Kidney glomerular epithelial cell (primary cell): ENCODE measurements at regions not wholly inside any gene's neighbourhood (a gene's known extent, or its start where the extent isn't known, plus 50 kb on each side); places are given as distances from the start of the nearest gene placed in this dataset.

Source experiments
- DNase-seq: peaks from one replicate; lab custom pipeline; 2025; lab: John Stamatoyannopoulos, UW

DNA sequence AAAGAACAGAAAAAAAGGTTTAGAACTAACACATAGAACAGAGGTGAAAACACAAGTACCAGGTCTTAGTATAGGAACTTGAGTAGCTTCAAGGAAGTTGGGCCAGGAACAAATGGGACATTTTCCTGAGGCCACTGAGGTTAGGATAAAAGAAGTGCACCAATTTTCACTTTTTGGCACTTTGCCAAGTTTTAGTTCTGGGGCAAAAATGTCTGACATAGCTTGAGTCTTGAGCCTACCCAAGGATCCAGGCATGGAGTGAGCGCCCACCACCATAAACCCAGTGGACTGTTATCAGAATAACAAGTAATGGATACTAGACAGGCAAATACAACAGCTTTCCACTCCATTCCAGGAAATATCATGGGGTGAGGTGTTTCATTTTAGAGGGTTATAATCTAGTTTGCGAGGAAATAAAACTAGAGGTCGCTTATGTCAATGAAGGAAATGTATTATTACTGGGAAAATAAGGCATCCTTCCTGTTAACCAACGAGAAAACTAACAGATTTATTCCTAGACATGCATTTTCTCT is 199.7 kb upstream of the HMGA2 start:
- no peak for DNase-seq

DNA sequence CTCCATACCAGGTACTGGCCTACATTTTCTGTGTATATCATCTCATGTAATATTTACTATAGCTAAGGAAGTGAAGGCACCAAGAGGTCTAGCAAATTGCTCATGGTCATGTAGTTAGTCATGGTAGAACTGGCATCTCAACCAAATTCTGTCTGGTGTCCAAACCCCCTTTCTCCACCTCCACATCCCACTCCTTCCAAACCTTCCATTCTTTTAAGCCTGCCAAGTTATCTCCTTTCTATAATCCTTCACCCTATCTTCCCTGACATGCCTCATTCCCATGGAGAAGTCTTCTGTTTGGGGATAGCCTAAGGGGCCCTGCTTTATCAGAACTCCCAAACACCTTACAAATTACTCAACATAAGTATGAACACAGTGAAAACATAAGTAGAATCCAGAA is 196.2 kb upstream of the HMGA2 start:
- DNase-seq = no peak

DNA sequence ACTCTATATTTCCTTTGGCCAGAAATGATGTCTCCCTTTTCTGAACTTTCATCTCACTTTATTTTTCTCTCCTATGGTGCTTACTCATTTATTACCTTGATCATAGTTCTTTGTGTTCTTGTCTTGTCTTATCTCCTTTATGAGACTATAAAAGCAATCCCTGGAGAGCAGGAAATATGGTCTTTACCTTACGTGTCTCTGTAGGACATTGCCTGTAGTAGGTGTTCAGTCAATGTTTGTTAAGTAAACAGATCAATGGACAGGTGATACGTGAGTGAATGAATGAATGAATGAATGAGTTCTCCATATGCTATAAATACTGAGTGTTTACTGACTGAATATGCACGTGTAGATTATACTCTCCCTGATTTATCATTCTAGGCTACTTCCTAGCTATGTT is 193.7 kb upstream of the HMGA2 start:
- DNase-seq = no peak

DNA sequence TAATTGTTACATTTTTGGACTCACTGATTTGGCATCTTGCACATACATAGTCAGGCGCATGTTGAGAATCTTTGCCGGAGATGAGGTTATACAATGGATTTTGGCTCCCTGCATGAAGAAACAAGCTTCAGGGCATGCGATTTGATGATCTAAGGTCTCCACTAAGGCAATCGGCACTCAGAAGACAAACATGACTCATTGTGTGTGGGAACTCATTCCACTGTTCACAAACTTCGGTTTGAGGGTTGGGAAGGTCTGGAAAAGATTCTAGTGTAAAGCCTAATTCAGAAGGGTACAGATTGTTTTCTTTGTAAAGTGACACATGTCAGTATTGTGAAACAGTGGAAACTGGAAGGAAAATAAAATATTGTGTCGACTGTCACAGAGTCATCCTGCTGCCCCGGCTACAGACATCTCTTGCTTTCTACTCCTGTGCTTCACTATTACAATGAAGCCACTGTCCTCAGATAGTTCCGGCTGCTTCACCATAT is 192.6 kb upstream of the HMGA2 start:
- peak; percentile 96 for DNase-seq

DNA sequence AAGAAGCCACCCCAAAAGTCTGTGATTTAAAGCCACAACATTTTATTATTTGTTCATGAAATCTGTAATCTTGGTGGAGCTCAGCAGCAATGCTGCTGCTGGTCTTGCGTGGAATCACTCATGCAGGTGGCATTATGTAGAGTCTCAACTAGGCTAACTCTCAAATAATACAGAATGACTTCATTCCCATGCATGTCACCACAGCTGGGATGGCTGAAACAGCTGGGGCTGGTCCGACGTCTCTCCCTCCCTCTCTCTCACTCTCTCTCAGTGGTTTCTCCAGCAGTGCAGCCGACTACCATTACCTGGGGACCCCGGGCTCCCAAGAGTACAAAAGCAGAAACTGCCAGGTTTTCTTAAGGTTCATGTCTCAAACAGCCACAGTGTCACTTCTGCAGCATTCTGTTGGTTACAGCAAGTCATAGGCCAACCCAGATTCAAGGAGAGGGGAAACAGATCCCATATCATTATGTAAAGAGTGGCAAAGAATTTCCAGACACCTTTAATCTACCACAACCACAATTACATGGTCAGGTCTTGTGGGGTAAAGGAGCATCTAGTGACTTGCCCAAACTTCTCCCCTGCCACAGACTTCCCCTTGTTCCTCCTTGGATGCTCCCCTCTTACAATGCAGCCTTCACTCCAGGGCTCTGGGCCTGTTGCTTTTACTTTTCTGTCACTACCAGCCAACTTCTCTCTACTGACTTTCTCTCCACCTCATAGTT is 192.0 kb upstream of the HMGA2 start:
- DNase-seq = no peak

DNA sequence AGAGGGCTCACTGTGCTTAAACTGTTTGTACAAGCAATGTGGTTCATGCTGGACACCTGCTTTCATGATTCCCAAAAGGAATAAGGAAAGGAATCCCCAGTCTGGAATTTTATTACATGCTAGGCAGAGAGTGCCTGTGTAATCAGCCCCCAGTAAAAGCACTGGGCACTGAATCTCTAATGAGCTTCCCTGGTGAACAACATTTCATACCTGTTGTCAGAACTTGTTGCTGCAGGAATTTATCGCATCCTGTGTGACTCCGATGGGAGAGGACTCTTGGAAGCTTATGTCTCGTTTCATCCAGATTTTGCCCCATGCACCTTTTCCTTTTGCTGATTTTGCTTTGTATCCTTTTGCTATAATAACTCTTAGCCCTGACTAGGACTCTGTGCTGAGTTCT is 190.2 kb upstream of the HMGA2 start:
- no peak for DNase-seq

DNA sequence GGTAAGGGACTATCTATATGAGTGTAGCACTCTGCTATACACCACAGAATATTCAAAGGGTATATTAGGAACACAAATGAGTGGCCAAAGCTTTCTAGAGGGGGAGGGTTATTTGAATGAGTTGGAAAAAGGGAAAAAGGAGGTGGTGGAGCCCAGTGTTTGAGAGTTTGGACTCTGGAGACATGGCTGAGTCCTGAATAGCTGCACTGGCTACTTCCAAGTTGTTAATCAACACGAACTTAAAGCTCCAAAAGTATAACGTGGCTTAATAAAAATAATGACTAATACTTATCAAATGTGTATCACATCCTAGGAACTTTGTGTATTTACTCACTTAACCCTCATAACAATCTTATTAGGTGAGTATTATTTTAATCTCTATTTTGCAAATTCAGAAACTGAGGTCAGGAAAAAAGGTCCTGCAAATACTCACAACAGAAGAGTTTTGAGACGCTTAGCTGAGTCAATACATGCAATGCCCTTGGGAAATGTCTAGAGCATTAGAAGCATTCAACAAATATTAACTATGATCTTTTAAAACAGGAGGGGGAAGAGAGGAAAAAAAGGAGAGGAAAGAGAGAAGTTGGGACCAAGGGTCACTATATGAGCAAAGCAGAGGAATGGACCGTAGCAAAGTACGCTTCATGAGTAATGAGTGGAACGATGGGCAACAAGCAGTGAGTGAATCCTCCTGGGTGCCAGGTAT is 189.5 kb upstream of the HMGA2 start:
- peak; percentile 82 for DNase-seq

DNA sequence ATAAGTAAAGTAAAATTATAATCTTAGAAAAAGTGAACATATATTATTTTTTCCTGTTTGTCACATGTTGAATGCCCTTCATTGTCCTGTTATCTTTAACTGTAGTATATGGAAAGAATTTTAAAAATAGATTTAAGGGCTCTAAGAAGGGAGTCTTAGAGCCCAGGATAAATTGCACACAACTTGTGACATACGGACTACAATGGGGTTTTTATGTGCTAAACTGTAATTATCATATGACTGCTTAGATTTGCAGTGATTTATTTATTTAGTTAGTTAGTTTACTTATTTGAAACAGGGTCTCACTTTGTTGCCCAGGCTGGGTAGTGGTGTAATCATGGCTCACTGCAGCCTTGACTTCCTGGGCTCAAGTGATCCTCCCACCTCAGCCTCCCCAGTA is 187.8 kb upstream of the HMGA2 start:
- DNase-seq = no peak

DNA sequence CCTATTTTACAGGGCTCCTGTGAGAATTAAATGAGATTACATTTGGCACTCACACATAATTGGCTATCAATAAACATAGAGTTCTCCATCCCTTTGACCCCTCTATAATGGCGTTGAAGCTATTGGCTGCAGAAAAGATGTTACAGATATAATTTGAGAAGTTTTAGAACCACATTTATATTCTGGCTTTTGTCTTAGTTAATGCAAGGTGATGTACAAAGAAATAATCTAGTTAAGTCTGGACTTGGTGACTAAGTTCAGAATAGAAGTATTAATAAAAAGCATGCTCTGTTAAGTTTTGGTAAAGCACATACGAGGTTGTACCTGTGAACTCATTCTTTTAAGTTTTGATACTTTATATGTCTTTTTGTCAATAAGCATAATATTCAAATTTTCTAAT is 187.1 kb upstream of the HMGA2 start:
- DNase-seq = no peak

DNA sequence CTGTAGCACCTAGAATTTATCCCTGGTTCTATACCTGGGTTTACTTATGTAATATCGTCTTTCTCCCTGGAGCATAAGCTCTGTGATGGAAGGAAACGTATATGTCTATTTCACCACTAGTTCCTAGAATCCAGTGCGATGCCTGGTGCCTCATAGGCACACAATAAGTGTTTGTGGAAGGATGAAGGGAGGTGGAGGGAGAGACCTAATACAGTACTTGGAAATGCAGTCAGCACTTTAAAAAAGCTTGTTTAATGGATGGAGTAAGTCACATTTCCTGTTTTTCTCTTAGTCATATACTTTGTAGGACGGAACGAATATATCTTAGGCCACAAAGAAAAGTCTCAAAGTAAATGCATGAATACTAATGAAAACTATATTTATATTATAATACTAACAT is 186.5 kb upstream of the HMGA2 start:
- DNase-seq = no peak

DNA sequence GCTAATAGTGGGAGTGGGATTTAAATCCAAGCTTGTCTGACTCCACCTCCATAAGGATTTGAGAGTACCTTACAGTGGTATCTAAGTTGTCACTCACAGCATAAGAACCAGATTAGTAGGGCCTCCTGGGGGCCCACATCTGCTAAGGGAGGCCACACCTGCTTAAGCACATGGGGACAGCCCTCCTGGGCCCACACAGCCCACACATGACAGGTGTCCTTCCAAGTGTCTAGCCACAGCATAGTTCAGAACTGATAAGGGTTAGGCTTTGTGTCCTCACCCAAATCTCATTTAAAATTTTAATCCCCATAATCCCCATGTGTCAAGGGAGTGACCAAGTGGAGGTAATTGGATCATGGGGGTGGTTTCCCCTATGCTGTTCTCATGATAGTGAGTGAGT is 186.0 kb upstream of the HMGA2 start:
- DNase-seq = no peak

DNA sequence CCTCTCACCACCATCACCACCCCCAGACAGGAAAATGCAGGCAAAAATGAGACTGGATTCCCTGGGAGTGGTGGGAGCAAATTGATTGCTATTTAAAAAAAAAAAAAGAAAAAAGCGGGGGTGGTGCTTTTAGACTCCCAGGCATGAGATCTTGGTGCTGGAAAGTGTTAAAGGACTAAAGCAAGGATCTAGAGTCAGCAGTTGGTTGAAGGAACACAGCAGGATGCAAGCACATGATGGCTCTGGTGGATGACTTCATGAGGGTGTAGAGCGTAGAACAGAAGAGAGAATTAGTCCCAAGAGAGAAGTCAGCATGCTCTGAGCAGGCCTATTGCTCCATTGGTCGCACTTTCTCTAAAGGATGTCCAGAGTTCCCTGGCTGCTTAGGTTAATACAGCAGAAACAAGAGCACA is 183.8 kb upstream of the HMGA2 start:
- DNase-seq = no peak

DNA sequence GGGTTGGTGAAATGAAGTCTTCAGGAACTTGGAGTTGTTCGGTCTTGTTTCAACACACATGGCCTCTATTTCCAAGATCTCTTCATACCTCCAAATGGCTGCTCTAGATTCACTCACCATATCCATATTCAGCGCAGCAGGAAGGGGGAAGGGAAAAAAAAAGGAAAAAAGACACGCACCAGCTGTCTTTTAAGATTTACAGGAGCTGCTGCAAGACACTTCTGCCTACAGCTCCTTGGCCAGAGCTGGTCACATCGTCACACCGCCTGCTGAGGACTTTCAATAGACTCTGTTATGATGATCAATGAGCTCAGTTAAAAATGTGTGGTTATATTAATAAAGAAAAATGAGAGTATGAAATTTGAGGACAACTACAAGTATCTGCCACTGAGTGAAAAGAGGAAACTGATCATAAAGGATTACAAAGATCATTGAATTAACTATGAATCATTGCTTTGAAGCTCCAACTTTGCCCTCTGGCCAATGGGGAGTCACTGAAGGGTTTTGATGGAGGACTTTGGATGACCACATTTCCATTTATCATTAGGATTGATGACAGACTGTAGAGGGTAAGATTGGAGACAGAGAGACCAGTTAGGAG is 182.1 kb upstream of the HMGA2 start:
- no peak for DNase-seq

DNA sequence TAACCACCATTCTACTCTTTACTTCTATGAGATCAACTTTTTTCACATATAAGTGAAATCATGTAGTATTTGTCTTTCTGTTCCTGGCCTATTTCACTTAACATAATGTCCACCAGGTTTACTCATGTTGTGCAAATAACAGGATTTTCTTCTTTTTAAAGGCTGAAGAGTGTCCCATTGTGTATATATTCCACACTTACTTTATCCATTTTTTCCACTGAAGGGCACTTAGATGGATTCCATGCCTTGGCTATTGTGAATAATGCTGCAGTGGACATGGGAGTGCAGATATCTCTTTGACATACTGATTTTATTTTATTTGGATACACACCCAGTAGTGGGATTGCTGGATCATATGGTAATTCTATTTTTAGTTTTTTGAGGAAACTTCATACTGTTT is 181.1 kb upstream of the HMGA2 start:
- no peak for DNase-seq

DNA sequence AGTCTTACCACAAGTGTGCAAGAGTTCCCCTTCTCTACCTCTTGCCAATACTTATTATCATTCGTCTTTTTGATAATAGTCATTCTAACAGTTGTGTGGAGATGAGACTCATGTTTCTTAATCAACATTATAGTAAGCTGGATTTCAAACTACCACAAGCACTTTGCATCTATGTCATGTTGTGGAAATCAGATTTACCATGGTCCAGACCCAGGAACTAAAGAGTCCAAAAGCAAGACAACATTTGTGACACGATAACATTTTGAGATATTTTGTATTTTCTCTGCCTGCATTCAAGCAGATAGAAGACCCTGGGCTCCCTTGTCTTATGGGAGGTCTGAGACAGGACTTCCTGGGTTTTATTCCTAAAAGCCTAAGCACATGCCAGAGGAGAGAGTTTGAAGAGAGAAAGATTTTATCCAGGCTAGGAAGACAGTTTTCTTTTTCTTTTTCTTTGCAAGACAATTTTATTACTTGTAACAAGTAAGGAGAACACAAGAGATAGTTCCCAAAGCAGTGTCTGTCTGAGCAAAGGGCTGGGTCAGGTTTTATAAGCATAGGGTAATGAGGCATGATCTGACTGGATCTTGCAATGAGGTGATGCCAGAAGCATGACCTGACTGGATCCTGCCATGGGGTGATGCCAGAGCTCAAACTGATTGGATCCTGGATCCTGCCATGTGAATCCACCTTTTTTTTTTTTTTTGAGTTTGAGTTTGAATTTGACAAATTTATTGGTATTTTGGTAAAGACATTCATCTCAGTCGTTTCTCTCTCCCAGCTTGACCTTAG is 180.5 kb upstream of the HMGA2 start:
- DNase-seq = no peak

DNA sequence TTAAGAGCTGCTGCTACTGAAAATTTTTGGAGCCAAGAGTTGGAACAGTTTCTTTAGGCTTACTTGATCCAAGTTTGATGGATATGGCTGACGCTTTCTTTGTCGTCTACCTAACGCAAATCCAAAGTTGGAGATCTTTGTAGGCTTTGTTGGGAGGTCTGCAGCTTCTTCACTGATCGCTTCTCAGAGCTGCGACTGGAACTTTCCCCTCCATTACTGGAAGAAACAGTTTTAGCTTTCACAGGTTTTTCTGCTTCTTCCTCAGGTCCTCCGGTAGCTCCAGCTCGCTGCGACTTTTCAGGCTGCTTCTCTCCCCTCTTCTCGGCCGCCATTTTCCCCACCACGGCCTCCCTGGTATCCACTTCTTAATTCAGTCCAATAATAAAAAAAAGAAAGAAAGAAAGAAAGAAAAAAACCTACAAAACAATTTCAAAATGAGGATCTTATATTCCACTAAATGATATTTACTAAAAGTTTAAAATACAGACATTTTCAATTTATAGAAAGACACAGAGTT is 178.1 kb upstream of the HMGA2 start:
- DNase-seq = no peak

DNA sequence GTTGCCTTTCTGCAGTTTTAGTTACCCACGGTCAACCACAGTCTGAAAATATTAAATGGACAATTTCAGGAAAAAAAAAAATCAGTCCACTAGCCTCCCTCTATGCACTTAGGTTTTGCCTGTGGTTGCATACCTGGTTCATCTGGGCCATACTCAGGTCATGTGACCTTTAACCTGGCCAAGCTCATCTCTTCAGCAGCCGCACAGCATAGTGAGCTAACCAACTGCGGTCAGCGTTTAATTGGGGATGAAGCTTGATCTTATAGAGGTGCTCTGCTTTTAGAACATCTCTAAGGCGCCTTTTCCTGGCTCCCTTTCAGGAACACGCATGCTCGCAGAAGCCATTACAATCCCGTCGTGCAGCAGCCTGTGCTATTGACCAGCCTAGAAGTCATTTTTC is 177.2 kb upstream of the HMGA2 start:
- DNase-seq = no peak

DNA sequence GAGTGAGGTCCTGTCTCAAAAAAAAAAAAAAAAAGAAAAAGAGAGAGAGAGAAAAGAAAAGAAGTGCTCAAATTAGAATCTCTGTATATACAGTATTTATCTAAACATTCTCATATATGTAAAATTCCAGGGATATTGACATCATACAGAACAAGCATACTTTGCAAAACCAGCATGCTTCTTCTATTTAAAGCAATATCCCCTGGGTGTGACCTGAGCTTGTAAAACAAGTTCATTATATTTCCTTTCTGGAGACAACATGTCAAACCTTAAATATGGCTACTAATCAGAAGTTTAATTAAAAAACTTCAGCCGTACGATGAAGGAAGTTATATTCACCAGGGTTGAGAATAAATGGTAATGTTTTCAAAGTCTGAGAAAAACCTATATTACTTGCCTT is 175.8 kb upstream of the HMGA2 start:
- DNase-seq = no peak

DNA sequence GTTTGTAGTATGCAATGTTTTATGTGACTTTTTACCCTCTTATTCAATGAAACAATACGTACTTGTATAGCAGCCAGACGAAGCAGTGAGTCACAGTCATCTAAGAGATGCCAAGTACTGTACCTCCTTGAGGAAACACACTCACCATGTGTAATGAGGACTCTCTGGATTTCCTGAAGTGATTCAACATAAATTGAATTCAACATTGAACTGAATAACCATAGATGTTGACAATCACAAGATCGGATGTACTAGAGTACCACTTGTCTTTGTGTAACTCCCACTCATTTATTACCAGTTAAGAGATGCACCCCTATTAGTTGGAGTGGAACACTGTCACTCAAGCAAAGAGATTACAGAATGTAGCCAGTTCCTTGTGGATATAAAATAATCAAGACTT is 175.2 kb upstream of the HMGA2 start:
- DNase-seq = peak; percentile 91

DNA sequence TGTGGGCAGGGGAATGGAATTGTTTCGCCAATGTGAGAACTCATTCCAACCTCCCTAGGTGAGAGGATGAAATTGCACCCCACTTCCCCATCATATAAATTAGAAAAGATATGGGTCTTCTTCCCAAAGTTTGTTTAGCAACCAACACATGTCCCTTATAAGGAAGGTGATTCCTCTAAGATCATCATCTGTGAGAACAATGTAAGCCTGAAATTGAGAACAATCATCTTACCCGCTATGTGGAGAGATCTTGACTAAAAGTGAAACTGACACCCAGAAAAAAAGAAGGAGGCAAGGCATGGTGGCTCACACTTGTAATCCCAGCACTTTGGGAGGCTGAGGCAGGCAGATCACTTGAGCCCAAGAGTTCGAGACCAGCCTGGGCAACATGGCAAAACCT is 173.2 kb upstream of the HMGA2 start:
- DNase-seq = no peak

DNA sequence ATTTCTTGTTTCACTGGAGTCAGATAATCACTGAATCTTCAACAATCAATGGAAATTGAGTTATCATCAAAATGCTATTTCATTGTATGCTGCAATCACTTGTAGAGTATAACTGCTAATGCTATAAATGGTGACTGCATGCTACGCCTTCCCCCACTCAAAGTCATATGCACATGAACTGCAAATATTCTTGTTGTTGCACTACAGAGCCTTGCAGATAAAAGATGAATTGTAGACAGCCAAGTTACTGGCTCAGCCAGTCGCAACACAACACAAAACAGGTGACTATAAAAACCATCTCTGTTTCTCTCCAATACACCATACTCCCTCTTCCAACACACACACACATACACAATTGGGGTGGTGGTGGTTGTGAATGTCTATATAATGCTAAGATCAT is 171.0 kb upstream of the HMGA2 start:
- no peak for DNase-seq
